Activated naive CD4-positive, alpha-beta T cell (primary cell): ENCODE measurements at regions not wholly inside any gene's neighbourhood (a gene's known extent, or its start where the extent isn't known, plus 50 kb on each side); places are given as distances from the start of the nearest gene placed in this dataset.

Source experiments
- DNase-seq, 4 experiments: peaks; one replicate each; lab custom pipeline; 2025; lab: John Stamatoyannopoulos, UW

DNA sequence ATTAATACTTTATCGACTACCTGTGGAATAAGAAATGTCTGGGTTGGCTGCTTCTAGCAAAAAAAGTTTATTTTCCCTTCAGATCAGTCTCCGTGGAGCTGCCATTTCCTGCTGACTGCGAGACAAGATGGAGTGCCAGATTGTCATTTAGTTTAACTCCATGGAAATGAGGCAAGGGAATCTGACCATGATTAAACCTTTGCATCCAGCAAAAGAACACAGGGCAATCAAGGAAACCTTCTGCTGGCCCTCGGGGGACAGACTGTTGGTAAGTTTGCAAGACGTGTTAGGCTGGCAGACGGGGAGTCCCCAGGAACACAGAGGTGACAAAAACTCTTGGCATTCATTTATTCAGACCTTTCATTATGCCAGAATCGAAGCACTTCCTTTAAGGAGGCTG is 52.2 kb upstream of the SPACA1 start:
- DNase-seq = no peak

DNA sequence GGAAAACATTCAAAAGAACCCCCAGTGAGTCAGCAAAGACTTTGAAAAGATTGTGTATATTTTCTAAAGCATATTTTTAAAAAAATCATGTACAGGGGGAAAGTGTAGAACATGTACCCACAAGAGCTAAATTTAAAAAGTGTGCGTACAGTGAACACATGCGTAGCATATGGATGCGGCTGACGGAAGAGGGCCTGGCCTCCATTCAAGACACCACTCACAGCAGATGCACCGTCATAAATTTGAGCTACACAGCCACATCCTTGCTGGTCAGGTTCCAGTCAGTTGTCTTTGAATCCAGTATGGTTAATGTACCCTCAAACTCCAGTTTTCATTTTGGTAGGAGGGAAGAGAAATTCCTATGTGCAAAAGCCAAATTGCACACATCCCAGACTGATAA is 54.3 kb upstream of the SPACA1 start:
- no peak for DNase-seq

DNA sequence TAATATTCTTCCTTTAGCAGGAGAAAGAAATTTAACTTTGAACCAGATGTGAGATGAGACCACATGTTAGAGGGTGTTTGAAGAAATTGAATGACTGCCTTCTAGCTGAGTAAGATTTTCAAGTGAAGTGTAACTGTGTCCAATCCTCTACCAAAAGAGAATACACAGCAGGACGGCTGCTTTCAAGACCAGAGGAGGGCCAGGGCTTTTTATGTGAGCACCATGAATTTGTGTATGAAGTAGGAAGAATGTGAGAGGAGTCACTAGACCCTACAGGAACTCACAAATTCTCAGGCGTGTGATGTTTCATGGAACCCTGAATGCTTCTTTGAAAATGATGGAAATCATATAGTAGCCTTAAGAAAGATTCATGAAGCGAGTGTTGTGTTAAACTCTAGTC is 56.8 kb upstream of the SPACA1 start:
- no peak for DNase-seq

DNA sequence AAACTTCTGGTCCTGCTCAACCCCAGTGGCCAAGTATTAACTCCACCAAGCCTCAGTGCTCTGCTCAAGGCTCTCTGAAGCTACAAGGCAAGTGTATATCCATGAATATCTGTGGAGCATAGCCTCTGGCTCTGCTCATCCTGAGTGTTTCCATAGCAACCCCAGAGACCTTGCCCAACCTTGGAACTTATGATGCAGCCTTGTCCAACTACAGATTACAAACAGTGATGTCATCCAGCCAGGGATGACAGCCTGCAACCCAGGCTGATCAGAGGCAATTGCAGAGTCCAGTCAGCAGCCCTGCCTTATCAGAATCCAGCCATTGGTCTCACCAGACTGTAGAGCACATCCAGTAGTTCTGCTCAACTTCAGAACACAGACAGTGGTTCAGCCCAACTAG is 65.5 kb upstream of the SPACA1 start:
- no peak for DNase-seq

DNA sequence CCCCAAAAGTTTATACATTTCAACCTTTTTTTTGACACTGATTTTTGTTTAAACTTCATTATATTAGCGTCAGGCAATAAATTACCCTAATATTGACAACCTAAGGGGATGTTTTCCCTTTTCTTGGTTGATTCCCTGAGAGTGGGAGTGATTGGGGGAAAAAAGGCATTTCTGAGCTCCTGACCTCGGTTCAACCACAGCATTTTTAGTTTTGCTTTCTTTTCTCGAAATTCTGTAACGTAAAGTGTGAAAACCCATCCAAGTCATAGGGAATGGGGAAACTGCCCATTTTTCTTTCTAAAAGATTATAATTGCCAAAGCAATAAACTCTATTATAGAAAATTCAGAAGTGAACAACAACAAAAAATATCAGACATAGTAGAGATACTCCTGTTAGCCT is 67.9 kb upstream of the SPACA1 start:
- no peak for DNase-seq

DNA sequence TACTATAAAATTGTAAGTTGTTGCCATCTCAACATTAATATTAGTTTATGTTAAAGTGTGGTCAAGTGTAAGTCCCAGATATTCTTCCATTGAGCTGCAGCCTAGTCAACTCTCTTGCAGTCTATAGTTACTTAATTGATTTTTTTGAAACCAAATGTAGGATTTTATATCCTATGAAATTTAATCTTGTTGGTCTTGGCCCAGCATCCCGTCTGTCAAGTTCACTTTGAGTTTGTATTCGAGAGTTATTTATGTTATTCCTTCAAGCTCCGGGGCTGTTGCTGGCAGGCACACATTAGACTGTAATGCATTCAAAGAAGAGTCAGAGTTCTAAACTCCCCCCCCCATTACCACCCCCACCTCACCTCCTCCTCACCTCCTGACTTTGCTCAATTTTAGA is 71.0 kb upstream of the SPACA1 start:
- no peak for DNase-seq

DNA sequence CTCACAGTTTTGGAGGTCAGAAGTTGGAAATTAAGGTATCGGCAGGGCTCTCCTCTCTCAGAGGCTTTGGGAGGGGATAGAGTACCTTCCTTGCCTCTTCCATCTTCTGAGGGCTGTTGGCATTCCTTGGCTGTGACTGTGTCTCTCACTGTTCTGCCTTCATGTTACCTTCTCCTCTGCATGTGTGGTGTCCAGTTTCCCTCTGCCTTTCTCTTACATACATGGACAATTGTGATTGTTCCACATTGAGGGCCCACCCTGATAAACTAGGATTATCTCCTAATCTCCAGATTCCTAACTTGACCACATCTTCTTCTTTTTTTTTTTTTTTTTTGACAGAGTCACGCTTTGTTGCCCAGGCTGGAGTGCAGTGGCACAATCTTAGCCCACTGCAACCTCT is 72.1 kb upstream of the SPACA1 start:
- DNase-seq = no peak

DNA sequence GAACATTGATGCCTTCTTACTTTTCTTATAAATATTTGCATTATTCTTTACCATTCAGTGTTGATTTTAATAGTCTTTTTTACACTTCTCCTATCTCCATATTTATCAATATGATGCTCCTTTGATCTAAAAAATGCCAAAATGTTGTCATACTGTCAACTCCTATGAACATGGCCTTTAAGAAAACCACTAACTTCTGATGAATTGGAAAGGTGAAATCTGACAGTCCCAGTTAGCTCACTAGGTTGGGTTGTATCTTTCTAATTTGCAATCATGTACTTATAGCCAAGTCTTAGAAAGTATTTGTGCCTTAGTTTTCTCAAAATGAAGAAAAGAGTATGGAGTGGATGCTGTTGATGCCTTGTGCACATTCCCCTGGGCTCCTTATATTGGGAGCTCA is 75.4 kb upstream of the SPACA1 start:
- no peak for DNase-seq

DNA sequence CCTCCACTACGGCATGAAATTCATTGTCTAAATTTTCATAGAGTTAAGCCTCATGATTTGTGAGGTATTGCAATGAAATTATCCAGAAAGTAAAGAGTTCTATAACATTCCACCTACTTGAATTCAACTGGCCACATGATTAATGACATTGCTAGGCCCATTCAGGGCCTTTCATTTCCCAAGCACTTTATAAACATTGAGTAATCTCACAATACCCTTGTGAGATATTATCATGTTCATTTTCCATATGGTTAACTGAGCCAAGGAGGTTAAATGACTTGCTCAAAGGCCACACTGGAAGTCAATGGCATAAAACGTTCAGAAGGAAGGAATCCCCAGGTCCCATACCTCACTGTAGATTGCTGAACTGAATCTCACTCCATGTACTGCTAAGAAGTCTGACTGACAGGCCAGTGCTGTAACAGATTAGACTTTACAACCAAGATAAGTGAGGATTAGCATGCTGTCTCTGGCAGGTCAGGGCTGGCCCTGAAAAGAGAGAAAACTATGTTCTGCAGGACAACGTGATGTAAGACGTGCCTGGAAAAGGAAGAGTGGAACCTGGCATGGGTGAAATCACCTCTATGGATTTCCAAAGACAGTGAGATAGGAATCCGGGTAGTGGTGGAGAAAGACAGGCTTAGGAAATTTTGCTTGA is 75.9 kb upstream of the SPACA1 start:
- DNase-seq = no peak

DNA sequence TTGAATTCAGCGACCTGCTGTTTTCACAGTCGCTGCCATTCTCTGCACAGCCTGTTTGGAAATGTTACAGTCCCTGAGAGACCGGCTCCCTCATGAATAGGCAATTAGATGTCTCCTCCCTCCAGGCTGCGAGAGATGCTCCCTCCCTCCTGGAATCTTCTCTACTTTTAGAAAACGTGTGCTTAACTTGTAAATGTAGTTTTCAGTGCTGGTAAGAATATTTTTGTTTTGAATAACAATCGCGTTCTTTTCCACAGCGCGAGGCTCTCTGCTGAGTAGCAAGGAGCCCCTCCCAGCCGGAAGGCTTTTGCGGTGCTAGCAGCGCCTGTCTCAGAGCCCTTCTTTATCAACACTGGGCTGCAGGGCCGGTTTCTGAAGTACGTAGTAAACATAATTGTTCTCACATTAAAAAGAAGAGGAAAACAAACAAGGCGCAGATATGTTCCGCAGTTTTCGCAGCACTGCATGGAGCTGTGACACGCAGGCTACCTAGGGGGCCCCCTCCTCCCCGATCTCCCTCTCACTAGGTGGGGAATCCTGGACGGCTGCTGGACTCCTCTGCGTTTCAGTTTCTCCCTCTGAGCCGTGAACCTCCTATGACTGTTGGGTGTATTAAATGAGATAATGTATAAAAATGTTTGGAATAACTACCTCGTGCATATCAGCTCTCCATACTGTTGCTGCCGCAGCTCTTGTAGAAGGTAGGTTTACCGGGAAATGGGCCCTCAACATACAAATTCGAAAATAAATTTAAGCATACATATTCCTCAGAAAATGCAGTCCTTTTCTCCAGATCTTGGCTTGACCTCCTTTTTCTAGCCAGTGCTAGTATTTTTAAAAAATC is 79.0 kb upstream of the SPACA1 start:
- no peak for DNase-seq

DNA sequence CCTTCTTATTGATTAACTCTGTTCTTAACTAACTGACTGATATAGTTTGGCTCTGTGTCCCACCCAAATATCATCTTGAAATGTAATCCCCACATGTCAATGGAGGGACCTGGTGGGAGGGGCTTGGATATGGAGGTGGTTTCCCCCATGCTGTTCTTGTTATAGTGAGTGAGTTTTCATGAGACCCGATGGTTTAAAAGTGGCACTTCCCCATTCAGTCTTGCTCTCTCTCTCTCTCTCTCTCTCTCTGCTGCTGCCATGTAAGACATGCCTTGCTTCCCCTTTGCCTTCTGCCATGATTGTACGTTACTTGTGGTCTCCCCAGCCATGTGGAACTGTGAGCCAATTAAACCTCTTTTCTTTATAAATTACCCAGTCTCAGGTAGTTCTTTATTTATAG is 81.8 kb upstream of the SPACA1 start:
- no peak for DNase-seq

DNA sequence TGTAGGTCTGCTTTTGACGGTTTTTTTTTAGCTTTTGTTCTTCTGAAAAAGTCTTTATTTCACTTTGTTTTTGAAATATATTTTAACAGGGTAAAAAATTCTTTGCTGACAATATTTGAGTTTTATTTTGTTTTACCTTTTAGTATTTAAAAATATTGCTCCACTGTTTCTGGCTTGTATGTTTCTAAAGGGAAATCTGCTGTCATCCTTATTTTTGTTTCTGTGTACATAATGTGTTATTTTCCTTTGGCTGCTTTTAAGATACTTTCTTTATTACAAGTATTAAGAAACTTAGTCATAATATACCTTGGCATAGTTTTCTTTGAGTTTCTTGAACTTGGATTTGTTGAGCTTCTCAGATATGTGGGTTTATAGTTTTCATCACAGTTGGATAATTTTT is 88.6 kb upstream of the SPACA1 start:
- DNase-seq = no peak

DNA sequence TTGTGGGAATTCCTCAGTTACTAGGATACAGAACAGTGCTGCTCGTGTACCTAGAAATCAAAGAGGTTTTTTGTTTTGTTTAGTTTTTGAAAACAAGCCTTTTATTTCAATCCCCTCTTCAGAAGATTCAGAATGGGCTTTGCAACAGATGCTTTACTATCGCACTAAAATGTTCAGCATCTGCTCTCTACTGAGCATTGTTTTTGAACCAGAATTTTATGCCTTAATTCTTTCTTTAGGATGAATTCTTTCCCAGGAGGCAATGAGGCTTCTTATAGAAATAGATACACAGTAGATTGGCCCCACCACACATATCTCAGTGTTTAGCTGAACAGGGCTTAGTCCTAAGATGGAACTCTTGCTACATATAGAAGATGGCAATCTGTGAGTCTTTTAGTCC is 95.9 kb upstream of the SPACA1 start:
- DNase-seq = no peak

DNA sequence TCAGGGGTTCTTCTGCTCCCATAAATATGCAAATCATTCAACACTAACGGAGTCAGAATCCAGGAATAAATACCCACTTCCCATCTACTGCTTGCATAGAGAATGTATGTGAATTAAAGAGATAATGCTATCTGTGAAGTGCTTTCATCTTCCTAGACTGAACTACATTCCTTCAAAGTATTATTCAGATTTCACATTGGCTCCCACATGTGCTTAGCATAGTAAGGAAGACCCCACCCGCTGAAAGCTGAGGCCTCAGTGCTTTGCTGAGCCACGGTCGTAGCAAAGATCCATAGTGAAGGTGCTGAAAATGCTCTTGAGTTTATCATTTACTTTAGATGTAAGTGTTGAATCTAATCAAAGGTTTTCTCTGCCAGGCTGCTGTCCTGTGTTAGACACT is 97.0 kb upstream of the SPACA1 start:
- DNase-seq = no peak

DNA sequence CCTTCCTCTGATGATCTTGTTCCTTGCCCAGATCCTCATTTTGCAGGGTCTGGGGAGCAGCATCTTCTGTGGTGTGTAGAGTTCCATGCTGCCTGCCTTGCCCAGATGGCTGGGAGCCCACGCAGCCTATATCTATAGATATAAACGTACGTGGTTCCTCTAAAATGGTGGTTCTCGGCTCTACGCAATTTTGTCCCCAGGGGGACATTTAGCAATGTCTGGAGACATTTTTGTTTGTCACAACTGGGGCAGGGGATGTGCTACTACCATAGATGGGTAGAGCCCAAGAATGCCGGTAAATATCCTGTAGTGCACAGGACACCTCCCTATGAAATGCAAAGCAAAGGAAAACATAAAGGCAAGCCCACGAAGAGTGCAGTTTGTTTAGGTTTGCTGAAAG is 98.4 kb upstream of the SPACA1 start:
- no peak for DNase-seq

DNA sequence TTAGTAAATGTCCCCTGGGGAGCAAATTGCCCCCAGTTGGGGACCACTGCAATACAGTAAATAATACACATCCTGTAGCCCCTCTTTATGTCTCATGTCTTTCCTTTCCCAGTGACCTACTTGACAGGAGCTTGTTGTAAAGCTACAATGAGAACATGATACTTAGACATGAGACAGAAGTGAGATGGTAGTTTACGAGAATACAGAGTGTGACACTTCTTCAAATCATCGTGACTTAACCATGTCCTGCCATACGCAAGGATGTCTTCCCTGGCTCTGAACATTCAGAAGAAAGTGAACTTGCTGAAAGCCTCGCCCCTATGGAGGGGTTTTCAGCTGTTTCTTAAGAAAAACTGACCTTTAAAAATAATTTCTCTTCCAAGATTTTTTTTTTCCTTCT is 101.0 kb upstream of the SPACA1 start:
- DNase-seq = no peak

DNA sequence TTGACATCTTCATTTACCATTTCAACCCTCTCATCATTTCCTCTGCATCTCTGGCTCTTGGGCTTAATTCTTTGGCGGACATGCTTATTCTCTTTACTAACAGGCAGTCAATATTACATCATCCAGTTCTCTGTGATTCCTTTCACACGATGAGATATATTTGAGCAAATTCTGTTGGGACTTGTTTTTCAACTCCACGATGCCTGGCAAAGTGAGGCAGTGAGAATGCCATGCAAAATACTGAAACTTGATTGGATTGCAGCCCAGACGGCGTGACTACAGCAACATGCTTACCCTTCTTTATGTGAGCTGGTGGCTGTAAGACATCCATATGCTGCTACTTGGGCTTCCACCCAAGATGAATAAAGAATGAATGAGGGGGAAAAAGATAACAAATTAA is 101.7 kb upstream of the SPACA1 start:
- no peak for DNase-seq

DNA sequence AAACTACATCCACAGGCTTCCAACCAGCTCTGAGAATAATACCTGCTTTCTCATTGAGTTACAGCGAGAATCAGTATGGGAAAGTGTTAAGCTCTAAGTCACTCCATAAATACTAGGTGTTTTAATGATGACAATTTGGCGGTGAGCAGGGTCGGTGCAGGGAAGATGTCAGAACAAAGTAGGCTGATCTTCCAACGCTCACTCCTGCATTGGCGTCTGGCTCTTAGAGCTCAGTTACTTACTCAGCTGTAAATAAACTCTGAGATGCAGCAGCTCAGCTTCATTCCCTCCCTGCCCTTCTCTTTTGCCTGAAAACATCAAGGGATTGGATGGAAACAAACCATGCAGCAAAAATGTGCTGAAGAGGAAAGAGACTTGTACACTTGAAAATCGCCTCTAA is 102.5 kb upstream of the SPACA1 start:
- no peak for DNase-seq

DNA sequence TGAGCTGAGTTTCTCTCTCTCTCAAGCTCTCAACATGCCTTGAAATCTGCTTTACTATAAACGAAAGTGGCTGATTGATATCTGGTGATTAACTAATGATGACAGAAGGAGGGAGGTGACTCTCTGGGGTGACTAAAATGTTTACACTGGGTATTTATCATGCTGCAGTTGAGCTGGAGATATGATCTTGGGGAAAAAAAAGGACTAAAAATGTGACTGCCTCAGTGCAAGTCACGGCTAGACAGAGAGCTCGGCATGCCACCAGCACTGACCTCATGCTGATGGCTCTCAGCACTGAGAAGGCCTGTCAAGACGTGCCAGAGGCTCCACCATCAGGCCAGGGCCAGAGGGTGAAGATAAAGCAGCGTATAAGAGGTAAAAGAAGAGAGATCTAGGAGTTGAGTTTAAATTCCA is 103.1 kb upstream of the SPACA1 start:
- DNase-seq = no peak

DNA sequence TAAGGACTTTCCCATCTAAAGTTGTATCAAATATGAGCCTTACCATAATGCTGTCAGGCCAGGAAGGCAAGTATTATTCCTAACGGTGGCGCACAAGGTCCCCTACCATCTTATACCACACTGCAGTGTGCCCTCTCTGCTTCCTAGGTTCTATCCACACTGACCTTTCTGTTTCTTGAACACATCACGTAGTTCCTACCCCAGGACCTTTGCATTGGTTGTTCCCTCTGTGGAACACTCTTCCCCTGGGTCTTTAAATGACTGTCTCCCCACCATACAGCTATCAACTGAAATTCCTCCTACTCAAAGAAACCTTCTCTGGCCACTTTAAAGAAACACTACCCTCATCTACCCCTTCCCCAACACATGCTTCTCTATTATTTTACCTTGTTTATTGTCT is 104.5 kb upstream of the SPACA1 start:
- DNase-seq = no peak

DNA sequence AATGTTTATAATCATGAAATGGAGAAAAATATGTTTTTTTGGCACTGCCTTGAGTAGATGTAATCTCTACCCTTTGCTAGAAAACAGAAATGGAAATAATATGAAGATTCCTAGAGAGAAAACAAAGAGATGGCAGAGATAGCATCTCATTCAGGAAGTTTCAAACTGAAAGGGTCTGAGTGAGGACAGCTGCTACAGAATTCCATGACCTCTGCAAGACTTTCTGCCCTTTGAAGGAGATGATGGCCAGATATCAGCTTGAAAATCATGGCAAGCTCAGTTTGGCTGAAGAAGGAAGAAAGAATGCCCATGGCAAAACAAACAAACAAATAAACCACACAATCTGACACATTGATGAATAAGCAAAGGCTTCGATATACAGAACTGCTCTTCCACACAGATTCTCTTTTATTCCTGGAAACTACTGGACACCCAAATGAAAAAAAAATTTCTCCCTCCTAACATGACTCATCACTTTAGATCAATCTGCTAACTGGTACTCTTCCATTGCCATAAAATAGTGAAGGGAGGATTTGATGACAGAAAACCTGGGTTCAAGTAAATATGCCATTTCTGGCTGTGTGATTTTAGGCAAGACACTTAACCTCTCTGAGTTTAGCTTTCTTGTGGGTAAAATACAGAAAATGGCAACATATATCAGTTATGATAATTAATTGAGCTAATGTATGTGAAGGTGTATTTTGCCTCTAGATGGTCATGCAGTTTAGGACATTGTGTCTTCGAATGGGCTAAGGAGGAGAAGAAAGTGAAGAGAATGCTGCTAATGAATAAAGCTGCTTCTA is 105.9 kb upstream of the SPACA1 start:
- DNase-seq = no peak

DNA sequence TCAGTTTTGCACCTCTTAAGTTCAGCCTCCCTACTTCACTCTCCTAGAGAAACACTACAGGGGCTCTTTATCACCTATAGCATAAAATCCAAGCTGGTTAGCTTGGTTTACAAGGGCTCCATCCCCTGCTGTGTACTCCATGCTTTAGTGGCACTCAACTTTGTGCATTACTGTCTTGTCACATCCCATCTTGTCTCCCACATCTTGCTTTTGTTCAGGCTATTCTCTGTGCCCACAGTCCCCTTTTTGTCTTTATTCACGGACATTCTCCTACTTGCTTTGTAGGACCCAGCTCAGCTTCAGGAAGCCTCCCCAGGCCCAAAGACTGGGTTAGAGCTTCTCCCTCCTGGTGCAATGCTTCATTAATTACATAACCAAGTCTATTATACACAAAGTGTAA is 107.9 kb upstream of the SPACA1 start:
- no peak for DNase-seq

DNA sequence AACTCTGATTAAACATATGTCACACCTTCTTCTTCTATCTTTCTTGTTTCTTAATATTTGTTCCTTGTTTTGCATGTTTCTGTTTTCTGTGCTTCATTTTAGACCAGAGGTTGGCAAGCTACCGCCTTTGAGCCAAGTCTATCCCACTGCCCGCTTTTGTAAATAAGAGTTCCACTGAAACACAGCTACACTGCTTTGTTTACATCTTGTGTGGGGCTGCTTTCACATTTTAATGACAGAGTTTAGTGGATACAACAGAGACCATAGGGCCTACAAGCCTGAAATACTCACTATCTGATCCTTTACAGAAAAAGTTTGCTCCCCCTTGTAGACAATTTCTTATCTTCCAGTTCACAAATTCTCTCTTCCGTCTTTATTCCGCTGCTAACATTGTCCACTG is 109.4 kb upstream of the SPACA1 start:
- no peak for DNase-seq
